ENCODE measurements at regions not wholly inside any gene's neighbourhood (a gene's known extent, or its start where the extent isn't known, plus 50 kb on each side); places are given as distances from the start of the nearest gene placed in this dataset.

DNA sequence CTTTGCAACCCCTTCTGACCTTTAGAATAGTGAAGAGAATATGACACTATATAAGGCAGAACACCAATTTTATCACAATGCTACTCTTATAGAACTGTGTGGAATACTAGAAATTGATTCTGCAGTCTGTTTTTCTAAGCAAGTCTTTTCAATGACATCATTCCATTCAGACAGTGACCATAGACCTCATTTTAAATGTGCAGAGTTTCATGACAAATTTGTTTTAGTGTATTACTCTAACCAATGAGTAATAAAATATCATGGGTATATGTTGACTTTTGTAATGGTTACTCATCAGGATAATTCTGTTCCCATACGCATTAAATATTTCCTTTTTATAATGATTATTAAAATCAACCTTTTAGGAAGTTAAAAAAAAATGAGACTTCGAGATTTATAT lies 219.9 kb downstream of the COX7C start:
- TF ChIP-seq POLR2AphosphoS5 (IDR thresholded peaks at IDR 0.05; ENCODE audit: low read depth, low read length) (no peak), SIN3A (IDR thresholded peaks at IDR 0.05; ENCODE audit: borderline replicate concordance, insufficient read depth, low read depth, low read length) (no peak)
- TF ChIP-seq, protein P1, sequence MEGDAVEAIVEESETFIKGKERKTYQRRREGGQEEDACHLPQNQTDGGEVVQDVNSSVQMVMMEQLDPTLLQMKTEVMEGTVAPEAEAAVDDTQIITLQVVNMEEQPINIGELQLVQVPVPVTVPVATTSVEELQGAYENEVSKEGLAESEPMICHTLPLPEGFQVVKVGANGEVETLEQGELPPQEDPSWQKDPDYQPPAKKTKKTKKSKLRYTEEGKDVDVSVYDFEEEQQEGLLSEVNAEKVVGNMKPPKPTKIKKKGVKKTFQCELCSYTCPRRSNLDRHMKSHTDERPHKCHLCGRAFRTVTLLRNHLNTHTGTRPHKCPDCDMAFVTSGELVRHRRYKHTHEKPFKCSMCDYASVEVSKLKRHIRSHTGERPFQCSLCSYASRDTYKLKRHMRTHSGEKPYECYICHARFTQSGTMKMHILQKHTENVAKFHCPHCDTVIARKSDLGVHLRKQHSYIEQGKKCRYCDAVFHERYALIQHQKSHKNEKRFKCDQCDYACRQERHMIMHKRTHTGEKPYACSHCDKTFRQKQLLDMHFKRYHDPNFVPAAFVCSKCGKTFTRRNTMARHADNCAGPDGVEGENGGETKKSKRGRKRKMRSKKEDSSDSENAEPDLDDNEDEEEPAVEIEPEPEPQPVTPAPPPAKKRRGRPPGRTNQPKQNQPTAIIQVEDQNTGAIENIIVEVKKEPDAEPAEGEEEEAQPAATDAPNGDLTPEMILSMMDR (IDR thresholded peaks at IDR 0.05), result no peak
- TF ChIP-seq, protein P2, sequence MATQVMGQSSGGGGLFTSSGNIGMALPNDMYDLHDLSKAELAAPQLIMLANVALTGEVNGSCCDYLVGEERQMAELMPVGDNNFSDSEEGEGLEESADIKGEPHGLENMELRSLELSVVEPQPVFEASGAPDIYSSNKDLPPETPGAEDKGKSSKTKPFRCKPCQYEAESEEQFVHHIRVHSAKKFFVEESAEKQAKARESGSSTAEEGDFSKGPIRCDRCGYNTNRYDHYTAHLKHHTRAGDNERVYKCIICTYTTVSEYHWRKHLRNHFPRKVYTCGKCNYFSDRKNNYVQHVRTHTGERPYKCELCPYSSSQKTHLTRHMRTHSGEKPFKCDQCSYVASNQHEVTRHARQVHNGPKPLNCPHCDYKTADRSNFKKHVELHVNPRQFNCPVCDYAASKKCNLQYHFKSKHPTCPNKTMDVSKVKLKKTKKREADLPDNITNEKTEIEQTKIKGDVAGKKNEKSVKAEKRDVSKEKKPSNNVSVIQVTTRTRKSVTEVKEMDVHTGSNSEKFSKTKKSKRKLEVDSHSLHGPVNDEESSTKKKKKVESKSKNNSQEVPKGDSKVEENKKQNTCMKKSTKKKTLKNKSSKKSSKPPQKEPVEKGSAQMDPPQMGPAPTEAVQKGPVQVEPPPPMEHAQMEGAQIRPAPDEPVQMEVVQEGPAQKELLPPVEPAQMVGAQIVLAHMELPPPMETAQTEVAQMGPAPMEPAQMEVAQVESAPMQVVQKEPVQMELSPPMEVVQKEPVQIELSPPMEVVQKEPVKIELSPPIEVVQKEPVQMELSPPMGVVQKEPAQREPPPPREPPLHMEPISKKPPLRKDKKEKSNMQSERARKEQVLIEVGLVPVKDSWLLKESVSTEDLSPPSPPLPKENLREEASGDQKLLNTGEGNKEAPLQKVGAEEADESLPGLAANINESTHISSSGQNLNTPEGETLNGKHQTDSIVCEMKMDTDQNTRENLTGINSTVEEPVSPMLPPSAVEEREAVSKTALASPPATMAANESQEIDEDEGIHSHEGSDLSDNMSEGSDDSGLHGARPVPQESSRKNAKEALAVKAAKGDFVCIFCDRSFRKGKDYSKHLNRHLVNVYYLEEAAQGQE (IDR thresholded peaks at IDR 0.05; ENCODE audit: insufficient read depth in 1 of 2, low read depth in 2 of 2, low read length in 1 of 2), result no peak
